ENCODE measurements at regions not wholly inside any gene's neighbourhood (a gene's known extent, or its start where the extent isn't known, plus 50 kb on each side); places are given as distances from the start of the nearest gene placed in this dataset.
"Not testable (repeated sequence)": the region's sequence is repeated elsewhere in the genome, so short reads cannot be mapped to it uniquely, and the experiment has no call there.

- in situ Hi-C loops (cut with MboI; ENCODE audit: low sequenced_read_pairs), result no loop called here
Measured at GRCh38 chr17:22242472-22242871, 550.1 kb downstream of the KCNJ18 start.

DNA sequence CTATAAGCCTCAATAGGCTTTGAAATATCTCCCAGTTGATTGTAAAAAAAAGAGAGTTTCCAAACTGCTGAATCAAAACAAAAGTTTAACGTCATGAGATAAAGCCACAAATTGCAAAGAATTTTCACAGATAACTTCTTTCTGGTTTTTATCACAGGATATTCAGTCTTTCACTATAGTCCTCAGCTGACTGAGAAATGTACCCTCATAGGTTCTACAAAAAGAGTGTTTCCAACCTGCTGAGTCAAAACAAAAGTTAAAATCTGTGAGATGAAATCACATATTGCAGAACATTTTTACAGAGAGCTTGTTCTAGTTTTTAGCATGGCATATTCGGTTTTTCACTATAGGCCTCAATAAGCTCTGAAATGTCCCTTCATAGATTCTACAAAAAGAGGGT lies 559.2 kb downstream of the KCNJ18 start:
- in situ Hi-C loops (cut with MboI; ENCODE audit: low sequenced_read_pairs), result no loop called here

GRCh38 chr17:22253007-22253406 lies 560.7 kb downstream of the KCNJ18 start:
- in situ Hi-C loops (cut with MboI; ENCODE audit: low sequenced_read_pairs), result no loop called here

GRCh38 chr17:22265807-22266206 lies 573.5 kb downstream of the KCNJ18 start:
- in situ Hi-C loops (cut with MboI; ENCODE audit: low sequenced_read_pairs), result no loop called here

DNA sequence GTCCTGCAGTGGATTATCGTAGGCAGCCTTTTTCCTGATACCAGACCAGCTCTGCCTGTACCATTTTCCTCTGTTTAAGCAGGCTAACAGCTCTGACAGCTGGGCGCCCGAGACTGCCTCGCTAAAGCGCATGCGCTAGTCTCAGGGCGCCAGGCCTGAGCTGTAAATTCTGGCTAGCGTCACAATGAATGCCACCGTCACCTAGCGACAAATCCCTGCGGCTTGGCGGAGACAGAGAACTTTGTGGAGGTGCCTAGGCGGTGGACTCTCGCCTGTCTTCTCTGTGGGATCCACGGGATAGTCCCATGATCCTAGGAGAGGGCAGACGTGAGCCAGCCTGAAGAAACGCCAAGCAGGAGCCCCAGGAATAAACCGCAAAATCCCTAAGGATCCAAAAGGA lies 573.9 kb downstream of the KCNJ18 start:
- in situ Hi-C loops (cut with MboI; ENCODE audit: low sequenced_read_pairs), result no loop called here

GRCh38 chr17:22267019-22267418 lies 574.7 kb downstream of the KCNJ18 start:
- in situ Hi-C loops (cut with MboI; ENCODE audit: low sequenced_read_pairs), result no loop called here

DNA sequence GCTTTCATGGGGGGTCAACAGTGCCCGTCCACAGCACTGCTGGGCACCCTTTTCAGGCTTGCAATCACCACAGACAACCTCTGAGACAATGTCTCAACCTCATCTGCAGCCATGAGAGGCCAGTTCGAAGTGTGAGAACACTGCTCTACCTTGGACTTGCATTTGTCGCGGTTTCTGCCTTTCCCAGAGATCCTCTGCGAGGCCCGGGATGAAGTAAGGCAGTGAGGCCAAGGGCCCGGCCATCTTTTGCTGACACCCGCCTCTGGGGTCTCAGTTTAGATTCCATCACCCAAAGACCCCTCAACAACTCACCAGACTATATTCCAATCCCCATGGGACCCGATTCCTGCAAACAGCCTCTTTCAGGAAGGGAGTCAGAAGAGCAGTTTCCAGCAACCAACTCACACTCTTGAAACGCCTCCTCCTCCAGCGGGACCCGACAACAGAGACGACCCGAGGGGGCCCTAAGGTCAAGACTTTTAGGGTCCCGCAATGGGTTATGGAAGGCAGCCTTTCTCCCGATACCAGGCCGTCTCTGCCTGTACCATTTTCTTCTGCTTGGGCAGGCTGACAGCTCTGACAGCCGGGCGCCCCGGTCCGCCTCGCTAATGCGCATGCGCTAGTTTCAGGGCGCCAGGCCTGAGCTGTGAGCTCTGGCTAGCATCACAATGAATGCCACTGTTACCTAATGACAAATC lies 576.0 kb downstream of the KCNJ18 start:
- in situ Hi-C loops (cut with MboI; ENCODE audit: low sequenced_read_pairs), result no loop called here

GRCh38 chr17:22268912-22269220 lies 576.5 kb downstream of the KCNJ18 start:
- in situ Hi-C loops (cut with MboI; ENCODE audit: low sequenced_read_pairs), result no loop called here

DNA sequence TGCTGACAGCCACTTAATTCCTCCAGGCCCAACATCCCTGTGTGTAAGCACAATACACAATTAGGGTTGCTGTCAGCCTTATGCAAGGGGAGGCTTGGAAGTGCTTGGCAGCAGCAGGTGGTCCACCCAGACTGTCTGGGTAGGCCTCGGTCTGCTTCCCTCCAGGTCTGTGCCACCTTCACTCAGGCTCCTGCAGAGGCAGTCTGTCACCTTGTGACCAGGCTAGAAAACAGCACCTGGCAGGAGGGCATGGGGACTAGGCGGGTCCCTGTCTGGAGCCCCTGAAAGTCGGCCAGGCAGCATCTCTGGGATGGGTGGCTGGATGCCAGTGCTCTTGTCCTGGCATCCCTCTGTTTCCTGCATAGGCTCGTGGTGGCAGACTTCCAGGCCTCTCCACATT lies 578.1 kb downstream of the KCNJ18 start:
- in situ Hi-C loops (cut with MboI; ENCODE audit: low sequenced_read_pairs), result no loop called here

DNA sequence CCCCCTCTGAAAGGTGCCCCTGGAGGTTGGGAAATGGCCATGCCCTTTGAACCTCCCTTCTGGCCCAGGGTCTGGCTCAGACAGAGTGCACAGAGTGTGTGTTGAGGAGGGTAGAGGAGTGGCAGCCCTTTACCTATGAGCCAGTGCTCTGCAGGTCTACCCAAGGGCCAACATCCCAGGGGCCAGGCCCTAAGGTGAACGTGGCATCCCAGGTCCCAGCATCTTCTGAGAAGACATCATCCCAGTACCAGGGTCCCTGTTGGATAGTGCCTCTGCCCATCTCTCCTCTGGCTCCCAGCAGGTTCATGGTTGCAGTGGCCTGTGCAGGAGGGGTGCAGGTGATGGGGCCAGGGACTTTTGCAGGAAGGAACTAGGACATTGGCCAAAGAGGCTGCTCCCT lies 578.5 kb downstream of the KCNJ18 start:
- in situ Hi-C loops (cut with MboI; ENCODE audit: low sequenced_read_pairs), result not testable (repeated sequence)

DNA sequence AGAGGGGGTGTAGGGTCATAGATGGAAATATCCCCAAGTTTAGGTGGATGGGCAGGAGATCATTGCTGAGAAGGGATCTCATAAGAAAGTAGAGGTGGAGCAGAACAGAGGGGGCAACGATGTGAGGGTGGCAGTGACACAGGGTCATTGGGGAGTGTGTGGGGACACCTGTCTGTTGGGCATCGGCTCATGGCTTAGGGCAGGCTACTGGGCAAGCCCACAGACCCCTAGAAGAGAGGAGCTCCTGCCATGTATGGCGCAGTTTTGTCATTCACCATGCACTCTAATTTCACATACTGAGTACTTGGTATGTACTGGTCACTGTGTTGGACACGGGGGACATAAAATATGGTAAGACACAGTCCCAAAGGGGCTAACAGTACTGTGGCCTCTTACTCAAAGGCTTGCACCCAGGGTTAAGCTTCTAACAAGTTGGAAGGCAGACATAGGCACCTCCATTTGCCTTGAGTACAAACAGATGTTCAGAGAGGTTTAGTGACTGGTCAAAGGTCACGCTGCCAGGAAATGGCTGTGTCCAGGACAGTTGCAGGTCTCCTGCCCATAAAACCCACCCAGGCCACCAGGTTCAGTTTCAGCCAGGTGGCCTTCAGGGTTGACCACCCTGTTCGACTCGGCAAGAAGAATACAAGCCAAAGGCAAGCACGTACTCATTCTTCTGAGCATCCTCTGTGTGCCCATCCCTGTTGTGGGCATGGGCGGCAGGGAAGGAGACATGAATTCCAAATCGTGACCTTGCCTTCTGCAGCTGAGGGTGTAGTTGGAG lies 580.2 kb downstream of the KCNJ18 start:
- in situ Hi-C loops (cut with MboI; ENCODE audit: low sequenced_read_pairs), result no loop called here

GRCh38 chr17:22273308-22273707 lies 581.0 kb downstream of the KCNJ18 start:
- in situ Hi-C loops (cut with MboI; ENCODE audit: low sequenced_read_pairs), result no loop called here

DNA sequence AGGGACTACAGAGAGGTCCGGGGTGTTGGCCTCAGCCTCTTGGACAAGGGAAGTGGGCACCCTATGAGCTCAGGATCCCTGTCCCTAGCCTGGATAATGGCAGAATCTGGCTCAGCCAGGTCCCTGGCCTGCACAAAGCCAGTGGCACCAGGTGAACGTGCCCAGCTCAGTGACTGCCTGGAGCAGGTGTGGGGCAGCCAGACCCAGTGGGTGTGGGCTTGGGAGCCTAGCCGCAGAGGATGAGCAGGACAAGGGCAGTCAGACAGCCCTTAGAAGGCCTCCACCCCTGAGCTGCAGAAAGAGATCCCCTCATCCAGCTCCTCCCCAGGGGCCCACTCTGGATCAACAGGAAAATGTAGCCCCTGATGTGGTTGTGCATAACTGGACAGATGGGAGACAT lies 585.3 kb downstream of the KCNJ18 start:
- in situ Hi-C loops (cut with MboI; ENCODE audit: low sequenced_read_pairs), result no loop called here

GRCh38 chr17:22278302-22279275 lies 586.3 kb downstream of the KCNJ18 start:
- in situ Hi-C loops (cut with MboI; ENCODE audit: low sequenced_read_pairs), result no loop called here

- in situ Hi-C loops (cut with MboI; ENCODE audit: low sequenced_read_pairs), result no loop called here
Measured at GRCh38 chr17:22286337-22287041, 594.2 kb downstream of the KCNJ18 start.

- in situ Hi-C loops (cut with MboI; ENCODE audit: low sequenced_read_pairs), result not testable (repeated sequence)
Measured at GRCh38 chr17:22298484-22298951, 606.2 kb downstream of the KCNJ18 start.

DNA sequence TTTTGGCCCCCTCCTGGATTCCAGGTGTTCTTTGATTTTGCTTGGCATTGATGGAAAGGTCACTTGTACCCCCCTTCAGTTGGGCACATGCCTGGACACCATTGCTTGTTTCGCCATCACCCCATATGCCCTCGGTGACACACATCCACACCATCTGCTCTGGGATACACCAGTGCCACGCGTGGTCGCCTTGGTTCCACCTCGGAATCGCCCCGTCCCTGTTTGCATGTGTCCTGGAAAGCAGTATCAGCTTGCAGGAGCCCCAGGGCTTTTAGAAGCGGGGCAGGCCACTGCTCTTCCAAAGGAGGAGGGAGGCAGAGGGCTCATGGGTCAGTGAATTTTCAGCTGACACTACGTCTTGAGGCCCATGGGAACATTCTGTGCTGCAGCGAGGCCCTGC lies 607.9 kb downstream of the KCNJ18 start:
- in situ Hi-C loops (cut with MboI; ENCODE audit: low sequenced_read_pairs), result loop anchor here (25.0 kb wide), 1 partner anchor 88 kb away; no protein-coding TSS in a partner anchor

DNA sequence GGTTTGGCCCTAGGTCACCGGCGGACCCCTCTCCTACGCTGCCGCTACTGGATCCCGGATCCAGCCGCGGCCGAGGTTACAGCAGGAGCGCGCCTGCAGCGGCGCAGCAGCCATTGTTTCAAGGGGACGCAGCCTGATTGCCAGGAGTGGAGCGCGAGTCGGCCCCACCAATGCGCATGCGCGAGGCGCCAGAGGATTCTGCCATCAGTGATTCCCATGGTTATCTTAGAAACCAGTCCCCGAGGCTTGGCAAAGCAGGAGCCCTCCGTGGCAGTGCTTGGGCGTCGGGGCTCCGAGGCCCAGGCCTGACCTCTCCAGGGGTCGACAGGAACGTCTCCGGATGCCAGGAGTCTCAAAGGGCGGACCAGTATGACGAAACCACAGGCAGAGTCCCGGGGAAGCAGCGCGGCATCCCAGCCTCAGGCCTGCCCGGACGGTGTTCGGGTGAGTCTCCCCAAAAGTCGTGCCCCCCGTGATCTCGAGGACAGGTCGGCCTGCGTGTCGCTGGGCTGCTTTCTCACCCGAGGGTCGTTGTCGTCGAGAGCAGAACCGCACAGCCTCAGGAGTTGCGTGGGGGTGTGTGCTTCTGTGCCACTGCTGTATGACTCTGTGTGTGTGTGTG lies 608.5 kb downstream of the KCNJ18 start:
- in situ Hi-C loops (cut with MboI; ENCODE audit: low sequenced_read_pairs), result loop anchor here (25.0 kb wide), 1 partner anchor 89 kb away; no protein-coding TSS in a partner anchor

DNA sequence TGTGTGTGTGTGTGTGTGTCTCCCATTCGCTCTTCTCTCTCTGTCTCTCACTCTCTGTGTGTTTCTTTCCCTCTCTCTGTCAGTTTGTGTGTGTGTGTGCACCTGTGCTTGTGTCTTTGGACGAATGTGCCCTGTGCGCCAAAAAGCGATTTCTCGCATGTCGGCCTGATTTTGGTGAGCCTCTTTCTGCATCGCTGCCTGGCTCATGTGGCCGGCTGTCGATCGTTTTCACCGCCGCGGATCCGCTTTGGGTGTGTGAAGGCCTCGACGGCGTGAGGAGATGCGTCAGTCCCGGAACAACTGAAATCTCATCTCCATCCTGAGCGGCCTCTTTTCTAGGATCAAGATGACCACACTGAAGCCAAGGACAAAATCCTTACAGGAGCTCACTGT lies 609.0 kb downstream of the KCNJ18 start:
- in situ Hi-C loops (cut with MboI; ENCODE audit: low sequenced_read_pairs), result loop anchor here (25.0 kb wide), 1 partner anchor 89 kb away; no protein-coding TSS in a partner anchor

DNA sequence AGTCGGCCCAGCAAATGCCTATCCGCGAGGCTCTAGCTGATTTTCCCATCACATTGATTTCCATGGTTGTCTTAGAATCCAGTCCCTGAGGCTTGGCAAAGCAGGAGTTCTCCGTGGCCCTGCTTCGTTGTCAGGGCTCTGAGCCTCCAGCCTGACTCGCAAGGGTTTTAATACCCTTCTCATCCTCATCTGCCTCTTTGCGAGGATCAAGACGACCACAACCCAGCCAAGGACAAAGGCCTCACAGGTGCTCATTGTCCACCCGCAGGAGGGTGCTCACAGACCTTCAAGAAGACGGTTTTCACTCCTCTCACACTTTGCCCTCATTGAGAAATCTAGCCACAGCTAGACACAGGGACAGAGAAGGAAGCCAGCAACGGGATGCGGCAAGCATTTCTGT lies 610.8 kb downstream of the KCNJ18 start:
- in situ Hi-C loops (cut with MboI; ENCODE audit: low sequenced_read_pairs), result loop anchor here (25.0 kb wide), 1 partner anchor 91 kb away; no protein-coding TSS in a partner anchor
